Activated CD4-positive, alpha-beta T cell treated with anti-CD3 and anti-CD28 coated beads for 48 hours (primary cell): ENCODE measurements at regions not wholly inside any gene's neighbourhood (a gene's known extent, or its start where the extent isn't known, plus 50 kb on each side); places are given as distances from the start of the nearest gene placed in this dataset.
"Not testable (repeated sequence)": the region's sequence is repeated elsewhere in the genome, so short reads cannot be mapped to it uniquely, and the experiment has no call there.

Source experiments
- DNase-seq: peaks from one replicate; pipeline ENCODE4 v3.0.0-alpha.2; 2020

- DNase-seq, result no peak
These were observed 256.0 kb downstream of the SV2B start for GRCh38 chr15:91356083-91356482.

DNA sequence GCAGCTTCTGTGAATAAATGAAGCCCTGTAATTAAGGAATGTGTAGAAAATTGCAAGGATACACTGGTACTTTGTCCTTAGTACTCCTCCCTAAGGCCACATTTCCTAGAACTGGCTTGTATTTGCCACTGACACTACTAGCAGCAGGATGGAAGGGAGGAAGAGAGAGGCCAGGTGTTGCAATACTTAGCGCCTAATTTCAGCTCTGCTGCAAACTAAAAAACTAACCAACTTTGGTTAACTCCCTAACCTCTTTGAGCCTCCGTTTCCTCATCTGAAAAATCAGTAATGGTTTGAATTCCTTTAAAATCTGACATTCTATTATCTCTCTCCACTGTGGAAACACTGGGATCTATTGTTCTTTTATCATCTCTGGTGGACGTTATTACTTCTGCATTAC, 257.0 kb downstream of the SV2B start:
- no peak for DNase-seq

GRCh38 chr15:91357486-91357885, 257.4 kb downstream of the SV2B start:
- DNase-seq, result no peak

- DNase-seq, result no peak
These were observed 258.3 kb downstream of the SV2B start for GRCh38 chr15:91358405-91358804.

GRCh38 chr15:91361696-91362095, 261.6 kb downstream of the SV2B start:
- DNase-seq, result not testable (repeated sequence)

DNA sequence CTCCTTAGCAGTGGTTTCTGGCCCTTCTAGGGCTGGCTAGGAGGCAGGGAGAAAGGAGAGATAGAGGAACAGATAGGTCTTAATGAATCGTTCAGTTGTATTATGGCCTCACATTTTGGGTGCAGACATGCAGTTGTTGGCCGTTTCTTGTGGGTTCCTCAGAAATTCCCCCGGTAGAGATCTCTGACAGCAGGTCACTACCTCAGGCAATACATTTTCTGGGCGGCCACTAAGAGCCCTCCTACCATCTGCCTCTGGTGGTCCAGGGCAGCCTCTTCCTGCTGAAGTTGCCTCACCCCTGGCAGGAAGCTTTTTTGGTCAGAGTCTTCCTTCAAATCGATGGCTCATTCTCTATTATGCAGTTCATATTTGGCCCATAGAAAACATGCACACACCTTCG, 266.1 kb downstream of the SV2B start:
- DNase-seq, result no peak

GRCh38 chr15:91368611-91369010, 268.6 kb downstream of the SV2B start:
- no peak for DNase-seq

DNA sequence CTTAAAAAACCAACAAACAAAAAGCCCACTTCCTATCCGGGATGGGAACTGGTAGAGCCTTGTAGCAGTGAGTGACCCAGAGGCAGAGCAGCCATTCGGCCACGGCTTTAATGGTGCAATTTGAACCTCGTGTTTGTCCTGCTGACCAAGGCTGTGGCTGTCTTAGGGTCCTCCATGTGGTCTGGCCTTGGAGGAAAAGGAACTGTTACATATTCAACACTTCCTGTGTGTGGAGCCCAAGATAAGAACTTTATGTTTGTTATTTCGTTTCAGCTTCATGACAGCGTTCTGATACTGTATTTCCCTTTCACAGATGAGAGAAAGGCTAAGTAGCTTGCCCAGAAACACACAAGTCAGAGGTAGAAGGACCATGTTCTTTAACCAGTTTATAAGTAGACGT, 269.8 kb downstream of the SV2B start:
- DNase-seq, result no peak

GRCh38 chr15:91371345-91371744, 271.3 kb downstream of the SV2B start:
- DNase-seq, result not testable (repeated sequence)

- no peak for DNase-seq
These were observed 274.3 kb downstream of the SV2B start for GRCh38 chr15:91374336-91374735.

GRCh38 chr15:91376038-91376437, 276.0 kb downstream of the SV2B start:
- no peak for DNase-seq

GRCh38 chr15:91380114-91380513, 280.1 kb downstream of the SV2B start:
- no peak for DNase-seq

- DNase-seq, result no peak
These were observed 283.5 kb downstream of the SV2B start for GRCh38 chr15:91383532-91383931.

DNA sequence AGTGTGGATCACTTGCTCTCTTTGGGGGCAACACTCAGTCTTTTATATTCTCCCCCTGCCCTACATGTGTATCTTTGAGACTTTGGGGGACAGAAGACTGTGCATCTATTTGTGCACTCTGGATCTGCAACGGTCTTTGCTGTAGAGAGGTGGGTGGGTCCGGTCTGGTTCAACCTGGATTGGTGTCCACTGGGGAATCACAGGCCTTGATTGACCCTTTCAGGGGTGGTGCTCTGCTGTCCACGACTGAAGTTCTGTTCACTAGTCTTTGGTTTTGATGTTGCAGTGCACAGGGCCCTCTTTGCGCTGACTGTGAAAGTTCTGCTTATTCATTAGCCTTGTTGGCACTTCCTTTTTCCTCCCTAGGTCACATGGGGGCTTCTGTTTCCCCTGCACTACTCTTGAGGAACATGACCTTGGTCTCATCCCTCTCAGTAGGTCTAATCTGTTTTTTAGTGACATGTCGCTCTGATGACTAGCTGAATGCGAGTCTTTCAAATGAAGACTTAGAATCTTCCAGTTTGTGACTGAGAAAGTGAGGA, 284.2 kb downstream of the SV2B start:
- no peak for DNase-seq

DNA sequence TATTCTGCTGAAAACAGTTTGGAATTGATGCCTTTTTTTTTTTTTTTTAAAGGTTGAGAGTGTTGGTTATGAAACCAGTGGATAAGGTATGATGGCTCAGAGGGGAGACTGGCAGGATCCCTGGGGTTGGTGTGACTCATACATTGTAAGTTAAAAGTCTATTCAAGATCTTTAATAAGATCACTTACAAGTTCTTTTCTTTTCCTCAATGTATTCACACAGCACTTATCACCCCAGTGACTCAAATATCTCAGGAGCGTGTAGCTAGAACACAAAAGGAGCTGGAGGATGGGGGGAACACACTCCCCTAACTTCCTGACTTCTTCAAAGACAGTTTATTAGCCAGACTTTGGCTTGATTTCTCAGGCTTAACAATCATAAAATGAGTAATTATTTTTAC, 285.3 kb downstream of the SV2B start:
- no peak for DNase-seq

GRCh38 chr15:91393186-91393585, 293.1 kb downstream of the SV2B start:
- no peak for DNase-seq

GRCh38 chr15:91400481-91400880, 300.4 kb downstream of the SV2B start:
- no peak for DNase-seq

DNA sequence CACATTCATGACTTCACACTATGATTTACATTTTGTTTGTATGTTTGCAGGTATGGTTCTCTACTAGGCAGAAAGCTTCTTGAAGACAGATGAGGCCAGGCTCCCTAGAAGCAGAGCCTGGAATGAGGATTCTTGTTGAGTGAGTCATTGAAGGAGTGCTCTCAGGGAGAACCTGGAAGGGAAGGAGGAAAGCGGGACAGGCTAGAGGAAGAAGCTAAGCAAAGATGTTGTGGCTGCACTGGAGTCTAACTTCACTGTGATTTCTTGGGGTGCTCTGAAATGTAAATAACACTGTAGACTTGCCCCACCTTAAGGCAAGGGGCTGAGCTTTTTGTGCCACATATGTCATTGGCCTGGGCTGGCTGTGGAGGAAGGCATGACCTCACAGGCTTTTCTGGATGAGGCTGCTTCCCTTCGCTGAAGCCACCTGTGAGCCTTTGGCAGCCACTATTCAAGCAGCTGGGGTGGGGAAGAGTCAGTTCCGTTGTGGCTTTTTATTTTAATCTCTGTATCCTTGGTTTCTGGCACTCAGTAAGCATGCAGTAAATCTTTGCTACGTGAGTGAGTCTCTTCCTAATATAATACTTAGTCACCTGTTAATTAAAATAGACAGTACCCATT, 307.3 kb downstream of the SV2B start:
- DNase-seq, result no peak

DNA sequence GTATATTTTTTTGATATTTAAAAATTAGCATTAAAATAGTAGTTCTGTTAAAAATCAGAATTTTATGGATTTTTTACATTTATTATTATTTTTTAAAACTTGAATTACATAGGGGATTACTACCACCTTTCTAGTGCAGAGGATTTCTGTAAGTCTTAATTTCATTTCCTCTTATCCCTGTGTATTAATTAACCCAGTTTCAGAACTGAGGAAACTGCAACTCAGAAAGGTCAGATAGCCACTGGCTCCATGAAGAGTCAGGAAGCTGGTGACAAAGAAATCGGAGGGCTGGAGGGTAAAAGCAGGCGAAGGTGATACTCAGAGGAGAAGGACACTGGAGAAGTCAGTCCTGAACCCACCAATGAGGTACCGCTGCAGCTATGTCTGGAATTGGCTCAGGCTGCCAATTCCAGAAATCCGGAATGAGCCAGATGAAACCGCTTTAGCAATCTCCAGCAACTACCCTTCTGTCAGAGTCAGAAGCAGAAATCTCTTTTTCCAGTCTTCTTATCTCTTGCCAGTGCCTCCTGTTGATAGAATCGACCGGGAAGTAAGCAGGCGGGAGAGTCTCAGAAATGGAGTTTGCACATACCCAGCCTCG, 308.5 kb downstream of the SV2B start:
- DNase-seq, result no peak

DNA sequence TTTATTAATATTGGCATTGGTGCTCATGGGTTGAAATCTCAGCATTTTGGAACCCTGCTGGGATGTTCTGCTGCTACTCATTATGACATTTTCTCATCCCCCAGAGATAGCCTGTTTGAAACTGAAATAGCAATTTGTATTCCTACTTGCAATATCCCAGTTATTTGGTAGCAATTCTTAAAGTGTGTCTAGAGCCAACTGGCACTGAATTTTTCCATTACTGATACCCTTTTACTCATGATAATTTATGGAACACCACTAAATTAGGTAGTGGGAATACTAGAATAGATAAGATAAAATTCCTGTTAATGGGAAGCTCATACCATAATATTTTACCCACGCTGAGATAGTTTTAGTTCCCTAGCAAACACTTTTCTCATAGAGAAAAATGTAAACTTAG, 309.3 kb downstream of the SV2B start:
- DNase-seq, result no peak

DNA sequence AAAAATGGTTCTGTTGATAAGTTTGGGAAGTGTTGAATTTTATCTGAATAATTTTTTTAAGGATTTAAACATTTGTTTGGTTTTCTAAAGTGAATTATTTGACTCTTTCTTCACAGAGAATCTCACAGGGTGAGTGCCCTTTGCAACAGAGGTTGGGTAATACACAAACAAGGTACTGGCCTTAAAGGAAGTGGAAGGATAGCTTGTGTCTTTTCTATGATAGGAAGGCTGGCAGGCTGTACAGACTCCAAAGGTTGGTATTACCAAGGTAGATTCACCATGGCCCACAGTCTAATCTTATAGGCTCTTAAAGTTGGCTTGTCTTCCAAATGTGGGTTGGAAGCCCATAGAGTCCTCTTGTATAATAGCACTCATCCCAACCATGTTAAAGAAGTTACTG, 311.5 kb downstream of the SV2B start:
- DNase-seq, result no peak

DNA sequence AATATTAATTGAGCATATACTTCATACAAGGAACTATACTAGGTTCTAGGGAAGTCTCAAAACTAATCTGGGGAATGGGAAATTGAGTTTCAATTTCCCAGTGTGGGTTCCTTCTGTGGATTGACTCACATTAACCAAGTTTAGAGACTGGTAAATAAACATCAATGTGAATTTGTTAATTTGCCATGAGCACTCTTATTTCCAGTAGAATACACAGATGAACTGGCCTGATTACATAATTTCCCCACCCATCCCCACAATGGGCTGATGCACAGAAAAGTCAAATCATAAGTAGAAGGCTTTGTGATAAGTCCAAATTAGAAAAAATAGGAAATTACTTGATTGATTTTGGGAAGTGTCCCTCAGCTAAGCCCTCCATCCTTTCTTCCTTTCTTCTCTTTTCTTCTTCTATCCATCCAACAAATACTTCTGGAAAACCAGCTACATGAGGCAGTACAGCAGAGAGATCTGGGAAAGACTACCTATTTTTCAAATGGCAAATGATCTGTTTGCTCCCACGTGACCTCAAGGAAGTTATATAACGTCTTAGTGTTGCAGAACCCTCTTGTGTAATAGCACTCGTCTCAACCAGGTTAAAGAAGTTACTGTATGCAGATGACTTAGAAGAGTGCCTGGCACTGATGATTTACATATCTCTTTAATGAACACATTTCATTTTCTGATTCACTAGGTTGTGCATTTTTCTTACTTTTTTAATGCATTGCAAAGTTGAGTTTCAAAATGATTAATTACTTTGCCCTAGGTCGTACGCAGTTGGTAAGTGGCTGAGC, 312.3 kb downstream of the SV2B start:
- no peak for DNase-seq

DNA sequence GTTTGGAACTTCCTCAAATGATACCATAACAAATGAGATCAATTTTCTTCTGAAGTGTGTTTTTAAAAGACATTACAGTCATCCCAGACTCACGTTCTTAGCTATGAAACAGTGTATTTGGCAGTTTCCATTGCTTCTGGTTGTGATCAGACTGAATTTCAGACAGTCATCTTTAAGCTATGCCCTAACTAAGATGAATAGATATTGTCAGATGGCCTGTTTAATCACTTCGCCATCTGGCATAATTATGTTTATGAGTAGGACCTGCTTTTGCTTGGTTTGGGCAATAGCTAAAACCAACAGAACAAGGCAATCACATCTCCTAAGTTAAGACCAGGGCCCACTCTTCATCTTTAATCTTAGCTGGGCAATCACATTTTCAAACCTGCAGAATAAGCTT, 313.1 kb downstream of the SV2B start:
- no peak for DNase-seq

- DNase-seq, result no peak
These were observed 314.1 kb downstream of the SV2B start for GRCh38 chr15:91414124-91414523.
